GM19351 (cell line): ENCODE measurements at regions not wholly inside any gene's neighbourhood (a gene's known extent, or its start where the extent isn't known, plus 50 kb on each side); places are given as distances from the start of the nearest gene placed in this dataset.
A peak's percentile ranks its signal among the peaks of the same experiment; 100 is the strongest.

Source experiments
- ATAC-seq: cut with Tn5 transposase; IDR thresholded peaks from one replicate; pipeline ENCODE4 v1.9.1; 2021; ENCODE audit warnings: mild to moderate bottlenecking, moderate library complexity; ENCODE audit not compliant: unreplicated experiment

DNA sequence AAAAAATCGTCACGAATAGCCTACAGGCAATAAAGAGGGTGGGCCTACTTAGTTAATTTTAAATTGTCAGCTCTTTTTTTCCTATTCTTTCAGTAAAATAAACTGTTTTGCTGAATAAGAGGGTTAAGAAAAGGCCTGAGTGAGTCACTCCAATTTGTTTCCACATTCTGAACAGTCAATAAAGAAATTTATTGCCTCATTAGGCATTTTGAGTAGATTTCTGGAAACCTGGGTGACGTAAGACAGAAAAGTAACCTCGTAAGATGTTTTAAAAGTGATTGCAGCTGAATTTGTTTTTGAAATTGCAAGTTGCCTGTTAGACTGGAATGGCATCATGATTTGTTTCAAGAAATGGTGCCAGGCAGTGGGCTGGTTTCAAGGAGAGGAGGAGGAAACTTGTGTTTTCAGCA lies 439.3 kb downstream of the USP25 start:
- no peak for ATAC-seq

DNA sequence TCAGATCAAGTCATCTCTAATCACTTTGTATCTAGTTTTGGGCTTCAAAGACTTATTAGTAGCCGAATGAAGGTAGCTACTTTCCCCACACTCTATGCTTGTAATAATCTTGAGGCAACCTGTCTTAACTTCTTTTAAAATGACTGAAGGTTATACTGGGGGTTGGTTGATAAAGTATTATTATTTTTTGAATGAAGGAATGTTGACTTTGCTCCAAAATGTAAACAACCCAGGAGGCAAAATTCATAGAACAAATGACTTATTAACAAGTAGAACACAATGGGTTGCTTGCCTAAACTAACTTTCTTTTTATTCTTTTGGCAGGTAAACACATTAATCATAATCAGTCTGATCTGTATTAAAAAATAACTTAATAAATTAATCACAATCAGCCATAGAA lies 440.0 kb downstream of the USP25 start:
- no peak for ATAC-seq

DNA sequence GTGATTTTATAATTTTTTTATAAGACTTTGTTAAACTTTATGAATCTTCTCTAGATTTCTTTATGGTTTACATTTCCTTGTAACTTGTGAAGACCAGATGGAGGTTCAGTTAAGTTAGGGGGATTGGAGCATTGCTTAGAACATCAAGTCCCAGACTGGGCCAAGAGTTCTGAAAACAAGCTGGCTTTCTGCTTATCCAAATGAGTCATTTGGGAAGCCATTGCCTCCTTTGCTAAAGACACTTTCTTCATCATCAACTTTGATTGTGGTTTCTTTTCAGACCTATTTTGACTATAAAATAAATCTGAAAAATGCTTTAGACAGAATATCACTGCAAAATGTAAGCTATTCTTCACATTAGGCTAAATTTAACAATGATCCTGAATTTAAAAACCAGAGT lies 446.8 kb downstream of the USP25 start:
- ATAC-seq: no peak

DNA sequence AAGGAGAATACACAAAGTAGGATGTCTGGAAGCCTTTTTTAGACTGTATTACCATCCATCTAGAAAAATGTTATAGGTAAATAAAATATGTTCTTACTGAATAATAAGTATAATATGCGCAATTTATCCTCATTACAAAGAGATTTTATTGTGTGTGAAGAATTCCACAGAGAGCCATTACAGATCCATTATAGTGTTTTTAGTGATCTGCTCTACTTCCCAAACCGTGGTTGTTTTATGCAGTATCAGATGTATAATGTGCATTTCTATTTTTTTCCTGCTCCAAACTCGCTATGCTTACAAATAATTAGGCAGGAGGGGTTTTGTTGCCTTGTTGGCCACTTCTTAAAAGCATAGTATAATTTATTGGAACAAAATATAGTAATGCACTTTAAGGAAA lies 447.8 kb downstream of the USP25 start:
- ATAC-seq: no peak

DNA sequence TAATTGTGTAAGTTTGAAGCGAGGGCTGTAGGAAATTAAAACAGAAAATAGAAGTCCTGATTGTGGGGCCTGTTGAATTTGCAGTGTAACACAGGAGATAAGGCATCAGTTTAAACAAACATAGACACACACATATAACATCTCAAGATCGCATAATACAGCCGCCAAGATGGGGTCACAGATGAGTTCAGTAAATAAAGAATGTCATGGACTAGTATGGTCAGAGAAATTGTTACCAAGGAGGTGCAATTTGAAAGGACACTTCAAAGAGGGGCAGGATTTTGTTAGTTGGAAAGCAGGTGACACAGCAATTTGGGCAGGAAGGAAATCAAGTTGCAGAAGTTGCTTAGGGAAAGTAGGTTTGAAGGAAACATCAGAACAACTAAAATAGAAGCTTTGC lies 450.0 kb downstream of the USP25 start:
- ATAC-seq: no peak

DNA sequence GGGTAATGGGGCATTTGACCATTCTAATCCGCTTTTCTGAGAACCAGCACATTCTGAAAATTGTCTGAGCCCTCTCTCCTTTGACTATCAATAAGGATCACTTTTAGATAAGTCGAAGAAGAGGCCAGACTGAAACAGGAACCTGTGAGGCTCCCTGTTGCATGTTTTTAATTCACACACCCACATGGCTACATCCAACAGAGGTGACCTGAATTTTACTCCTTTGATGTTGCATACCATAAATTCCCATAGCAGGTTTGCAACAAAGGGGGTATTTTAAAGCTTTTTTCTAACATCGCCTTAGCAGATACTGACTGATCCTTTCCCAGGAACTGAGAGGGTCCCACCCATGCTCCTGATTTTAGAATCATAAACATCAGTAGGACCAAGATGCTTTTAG lies 450.8 kb downstream of the USP25 start:
- no peak for ATAC-seq

DNA sequence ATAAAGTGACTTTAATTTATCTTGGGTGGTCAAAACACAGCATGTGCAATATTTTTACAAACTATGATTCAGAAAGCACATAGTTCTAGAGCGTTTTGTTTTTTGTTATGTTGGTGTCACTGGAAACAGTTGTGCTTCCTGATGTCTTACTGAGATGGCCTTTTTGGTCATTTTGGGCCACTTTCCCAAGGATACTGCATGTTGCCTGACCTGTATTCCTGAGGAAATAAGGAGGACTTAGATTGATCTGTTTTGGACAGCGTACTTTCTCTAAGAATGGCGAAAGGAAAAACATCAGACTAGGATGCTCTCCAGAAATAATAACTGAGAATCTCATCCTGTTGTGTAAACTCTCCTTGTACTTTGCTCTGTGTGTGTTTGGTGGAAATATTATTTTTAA lies 451.2 kb downstream of the USP25 start:
- ATAC-seq: no peak

DNA sequence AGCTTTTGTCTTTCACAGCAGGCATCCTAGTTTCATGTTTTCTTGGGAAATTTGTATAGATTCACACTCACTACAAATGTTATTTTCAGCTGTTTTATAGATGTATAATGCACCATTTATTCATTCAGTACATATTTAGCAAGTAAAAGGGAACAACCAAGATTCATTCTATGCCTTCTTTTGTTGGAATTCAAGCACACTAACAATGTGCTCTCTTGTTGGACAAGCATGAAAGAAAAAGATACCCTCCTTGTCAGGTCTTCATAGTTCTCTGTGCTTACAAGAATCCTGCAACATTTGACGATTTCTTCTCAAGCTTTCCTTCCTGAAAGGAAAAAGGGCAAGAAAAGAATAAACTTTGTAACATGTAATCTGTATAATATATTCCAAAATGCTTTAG lies 456.0 kb downstream of the USP25 start:
- no peak for ATAC-seq

DNA sequence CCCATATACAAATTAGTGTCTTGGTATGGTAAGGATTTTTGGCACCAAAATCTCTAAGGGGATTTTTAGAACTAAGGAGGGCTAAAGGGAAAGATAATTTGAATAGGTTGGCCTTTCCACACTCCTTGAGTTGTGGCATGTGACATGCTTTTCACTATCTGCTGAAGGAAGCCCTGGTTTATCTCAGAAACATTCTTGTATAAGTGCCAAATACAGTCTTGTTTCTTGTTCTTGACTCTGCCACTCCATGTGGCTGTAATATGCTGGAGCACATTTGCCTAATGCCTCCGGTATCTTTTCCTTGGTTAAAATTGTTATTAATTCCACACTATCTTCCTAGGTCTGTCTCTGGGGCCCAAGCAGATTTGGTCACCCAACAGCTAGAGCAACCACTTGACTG lies 457.0 kb downstream of the USP25 start:
- ATAC-seq: no peak

DNA sequence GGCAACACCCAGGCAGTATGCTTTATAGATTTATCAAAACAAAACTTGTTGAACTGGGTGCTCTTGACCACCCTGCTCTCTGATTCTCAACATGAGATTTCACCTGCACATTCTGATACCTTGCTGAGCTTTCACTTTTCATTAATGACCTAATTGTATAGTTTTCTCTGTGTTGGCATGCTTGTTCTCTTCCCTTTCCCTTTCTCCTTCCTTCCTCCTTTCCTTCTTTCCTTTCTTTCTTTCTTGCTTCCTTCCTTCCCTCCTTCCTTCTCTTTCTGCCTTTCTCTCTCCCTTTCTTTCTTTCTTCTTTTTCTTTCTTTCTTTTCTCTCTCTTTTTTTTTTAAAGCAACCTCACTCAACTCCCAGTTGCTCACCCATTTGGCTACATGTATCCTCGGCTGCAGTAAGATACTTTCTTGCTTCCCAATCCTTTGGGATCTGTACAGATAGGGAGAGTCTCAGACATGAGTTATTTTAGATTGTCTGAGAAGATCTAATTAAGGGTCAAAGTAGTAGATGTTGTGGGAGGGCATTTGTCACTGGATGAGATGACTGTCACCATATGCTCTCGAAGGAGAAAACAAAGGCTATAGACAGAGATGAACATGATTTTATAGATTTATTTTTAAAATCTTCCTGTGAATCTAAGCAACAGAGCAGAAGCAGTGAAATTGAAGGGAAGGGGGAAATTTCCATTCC lies 458.0 kb downstream of the USP25 start:
- ATAC-seq: no peak

DNA sequence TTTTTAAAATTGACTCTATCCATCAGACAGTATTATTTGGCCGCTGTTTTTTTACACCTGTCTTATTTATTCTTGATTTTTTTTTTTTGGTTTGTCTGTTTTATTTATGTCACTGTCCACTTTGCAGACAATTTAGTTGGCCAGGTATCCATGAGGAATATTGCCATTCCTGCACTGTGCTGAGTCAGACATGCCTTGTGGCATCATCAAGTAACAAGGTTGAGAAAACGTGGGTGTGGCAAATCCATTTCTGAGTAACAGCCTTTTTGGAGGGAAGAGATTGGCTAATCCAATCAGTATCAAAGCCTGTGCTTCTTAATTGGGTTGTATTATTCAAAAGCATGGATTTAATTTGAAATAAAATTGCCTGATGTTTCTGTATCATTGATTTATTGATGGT lies 463.1 kb downstream of the USP25 start:
- no peak for ATAC-seq

DNA sequence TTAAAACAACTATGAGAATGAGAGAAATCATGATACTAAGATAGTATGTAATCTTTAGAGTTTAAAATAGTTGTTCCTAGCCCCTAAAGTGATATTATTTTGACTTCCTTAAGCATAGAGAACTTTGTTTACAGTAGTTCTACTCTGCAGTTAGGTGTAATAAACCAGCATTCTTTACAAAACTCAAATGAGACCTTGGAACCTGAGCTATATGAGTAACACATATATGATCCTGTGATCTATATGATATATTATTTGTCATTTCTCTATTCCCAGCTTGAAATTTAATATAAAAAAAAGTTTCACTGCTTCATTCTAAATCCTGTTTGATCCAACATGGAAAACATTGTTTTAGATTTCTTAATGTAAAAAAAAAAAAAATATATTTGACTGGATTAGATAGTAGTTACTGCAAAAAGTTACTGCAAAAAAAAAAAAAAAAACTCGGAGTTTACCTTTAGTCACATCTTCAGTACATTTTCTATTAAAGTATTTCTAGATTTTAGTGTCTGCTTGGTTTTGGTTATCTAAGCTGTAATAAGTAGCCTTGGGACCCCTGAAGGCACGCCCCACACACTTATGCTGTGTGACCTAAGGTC lies 463.8 kb downstream of the USP25 start:
- no peak for ATAC-seq

DNA sequence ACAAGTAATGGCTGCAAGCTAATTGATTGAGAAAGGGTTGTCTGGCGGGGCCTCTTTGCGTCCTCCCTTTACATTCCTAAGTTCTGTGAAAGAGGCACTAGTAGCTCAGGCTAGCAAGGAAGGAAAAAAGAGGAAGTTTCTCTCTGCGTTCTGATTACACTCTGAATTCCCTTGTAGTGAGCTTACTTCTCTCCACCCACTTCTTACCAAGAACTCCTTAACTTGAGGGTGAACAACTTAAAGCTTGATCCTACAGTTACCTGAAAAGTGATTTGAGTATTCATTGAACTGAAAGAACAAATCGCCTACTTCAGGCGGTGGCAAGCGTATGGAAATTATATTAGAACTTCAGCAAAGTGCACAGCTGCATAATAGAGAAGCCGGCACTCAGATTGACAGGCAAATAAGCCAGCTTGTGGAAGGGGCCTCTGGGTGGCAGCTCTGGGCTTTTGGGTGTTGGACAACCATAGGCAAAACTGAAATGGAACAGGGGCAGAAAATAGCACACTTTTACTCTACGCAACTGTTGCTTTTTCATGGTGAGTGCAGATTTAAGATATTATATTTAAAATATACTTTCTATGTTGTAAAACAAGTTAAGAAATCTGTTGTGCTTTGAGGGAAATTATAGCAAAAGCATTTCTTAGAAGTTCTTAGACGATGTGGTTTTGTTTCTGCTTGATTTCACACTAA lies 464.5 kb downstream of the USP25 start:
- peak; percentile 45 for ATAC-seq

DNA sequence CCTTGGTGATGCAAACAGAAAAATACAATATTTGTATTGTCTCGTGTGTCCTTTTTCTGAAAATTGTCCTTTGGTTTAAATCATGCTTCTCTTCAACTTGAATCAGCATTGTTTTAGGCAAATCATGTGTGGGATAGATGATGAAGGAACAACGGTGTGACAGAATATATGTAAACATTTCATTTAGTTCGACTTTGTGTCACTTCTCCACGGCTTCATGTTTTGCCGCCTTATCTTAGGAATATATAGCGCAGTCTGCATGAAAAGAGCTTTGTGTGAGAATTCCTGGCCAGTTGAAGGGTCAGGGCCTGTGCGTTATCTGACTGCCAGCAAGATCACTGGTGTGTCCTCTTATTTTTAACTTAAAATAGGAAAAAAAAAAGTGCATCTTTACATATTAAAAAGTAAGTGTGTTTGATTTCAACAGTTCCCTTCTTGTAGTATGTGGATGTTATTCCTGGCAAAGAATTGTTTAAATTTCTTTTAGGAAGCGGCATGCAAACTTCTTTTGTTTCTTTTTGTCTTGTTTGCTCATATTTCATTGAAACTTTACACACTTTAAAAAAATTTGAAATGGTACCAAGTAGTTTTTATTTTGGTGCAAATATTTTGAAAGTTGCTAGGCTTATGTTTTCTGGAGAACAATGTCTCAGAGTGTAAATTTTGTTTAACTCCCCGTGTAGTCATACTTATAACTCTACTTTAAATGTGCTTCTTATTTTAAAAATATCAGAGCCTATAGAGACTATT lies 465.2 kb downstream of the USP25 start:
- ATAC-seq: no peak

DNA sequence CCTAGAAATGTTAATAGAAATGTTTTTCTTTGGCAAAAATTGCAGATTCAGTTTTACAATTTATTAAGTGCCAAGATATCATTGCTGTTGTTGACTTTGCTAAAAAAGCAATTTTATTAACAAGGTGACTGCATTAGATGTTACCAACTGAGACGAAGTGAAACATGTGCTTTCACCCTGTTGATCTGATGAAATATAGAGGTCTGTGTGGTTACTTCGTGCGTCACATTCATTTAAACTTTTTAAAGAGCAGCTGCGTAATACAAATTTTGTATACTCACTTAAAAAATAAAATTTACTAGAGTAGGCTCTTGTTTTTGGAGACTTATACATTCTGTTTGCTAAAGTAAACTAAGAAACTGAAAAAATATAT lies 465.7 kb downstream of the USP25 start:
- no peak for ATAC-seq

DNA sequence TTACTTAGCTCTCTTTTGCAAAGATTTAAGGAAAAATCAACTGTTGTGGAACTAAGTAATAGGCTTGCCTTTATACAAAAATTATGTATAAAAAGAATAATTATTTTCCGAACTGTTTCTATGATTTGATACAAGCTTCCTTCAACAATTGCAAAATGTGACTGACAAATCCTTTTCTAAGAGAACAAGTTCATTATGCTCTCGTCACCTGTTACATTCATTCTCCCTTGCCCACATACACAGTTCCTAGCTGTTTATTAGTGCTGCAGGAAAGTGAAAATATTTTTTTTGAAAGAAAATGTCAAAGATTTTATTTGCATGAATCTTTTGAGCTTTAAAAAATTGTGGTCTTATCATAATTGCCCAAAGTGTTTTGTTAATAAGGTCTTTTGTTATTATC lies 466.2 kb downstream of the USP25 start:
- ATAC-seq: no peak

DNA sequence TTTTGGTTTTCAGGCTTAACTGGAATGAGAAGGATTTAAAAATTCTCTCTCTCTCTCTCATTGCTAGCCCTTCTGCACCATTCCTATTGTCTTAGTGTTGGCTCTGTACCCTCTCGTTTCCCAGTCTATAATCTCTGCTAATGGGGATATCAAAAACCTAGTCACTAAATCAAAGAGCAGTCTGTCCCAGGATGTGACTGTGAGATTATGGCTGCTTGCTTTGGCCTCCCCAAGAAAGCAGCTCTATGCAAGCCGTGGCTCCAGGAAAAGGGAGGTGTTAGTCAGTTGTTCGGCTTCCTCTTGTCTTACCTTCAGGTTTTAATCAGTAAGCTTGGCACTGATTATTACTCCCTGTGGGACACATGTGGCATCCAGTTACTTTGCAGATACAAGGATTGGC lies 468.8 kb downstream of the USP25 start:
- ATAC-seq: no peak

DNA sequence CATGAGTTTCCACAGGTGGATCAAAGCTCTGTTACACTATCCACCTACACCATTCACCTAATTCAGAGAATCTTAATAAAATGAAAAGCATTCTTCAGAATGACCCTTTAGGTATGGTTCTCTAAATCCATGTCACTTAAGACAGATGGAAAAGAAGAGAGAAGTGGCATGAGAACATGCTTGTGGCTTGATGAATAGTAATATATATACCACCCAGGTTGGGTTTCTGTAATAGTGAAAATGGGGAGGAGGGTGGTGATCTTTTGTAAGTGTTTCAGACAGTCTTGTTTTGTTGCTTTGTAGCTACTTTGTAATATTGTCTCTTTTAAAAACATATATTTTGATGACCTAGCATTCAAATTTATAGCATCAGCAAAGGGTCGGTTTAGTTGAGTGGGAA lies 469.8 kb downstream of the USP25 start:
- ATAC-seq: no peak

DNA sequence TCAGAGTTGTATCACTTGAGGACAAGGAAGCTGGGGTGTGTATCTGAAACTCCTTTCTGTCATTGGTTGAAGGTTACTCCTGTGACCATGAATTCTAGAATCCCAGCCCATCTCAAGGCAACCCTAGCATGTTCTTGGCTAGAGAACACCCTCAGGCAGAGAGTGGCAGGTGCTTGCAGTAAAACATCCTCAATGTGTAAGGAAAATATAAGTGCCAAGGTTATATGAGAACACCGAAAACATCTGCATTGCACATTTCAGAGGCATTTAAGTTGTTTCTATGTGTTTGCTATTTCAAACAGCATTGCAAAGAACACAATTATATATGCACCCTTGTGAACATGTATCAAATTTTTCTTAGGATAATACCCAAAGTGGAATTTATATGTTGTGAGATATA lies 471.9 kb downstream of the USP25 start:
- ATAC-seq: no peak

DNA sequence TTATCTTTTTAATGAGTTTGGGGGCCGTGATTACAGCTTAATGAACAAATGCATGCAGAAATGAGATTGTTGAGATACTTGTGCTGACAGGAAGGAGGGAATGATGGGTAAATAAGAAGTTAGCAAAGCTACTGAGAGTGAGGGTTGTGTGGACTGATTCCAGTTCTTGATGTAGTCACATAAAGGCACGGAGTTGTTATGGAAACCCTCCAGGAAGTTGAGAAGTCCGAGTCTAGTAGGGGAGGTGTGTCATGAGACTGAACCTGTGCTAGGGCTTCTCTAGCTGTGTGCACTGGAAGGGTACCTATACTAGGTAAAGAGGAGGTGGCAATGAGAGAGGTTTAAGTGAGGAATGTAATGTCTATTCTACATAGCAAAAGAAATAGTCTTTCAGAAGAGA lies 475.7 kb downstream of the USP25 start:
- no peak for ATAC-seq

DNA sequence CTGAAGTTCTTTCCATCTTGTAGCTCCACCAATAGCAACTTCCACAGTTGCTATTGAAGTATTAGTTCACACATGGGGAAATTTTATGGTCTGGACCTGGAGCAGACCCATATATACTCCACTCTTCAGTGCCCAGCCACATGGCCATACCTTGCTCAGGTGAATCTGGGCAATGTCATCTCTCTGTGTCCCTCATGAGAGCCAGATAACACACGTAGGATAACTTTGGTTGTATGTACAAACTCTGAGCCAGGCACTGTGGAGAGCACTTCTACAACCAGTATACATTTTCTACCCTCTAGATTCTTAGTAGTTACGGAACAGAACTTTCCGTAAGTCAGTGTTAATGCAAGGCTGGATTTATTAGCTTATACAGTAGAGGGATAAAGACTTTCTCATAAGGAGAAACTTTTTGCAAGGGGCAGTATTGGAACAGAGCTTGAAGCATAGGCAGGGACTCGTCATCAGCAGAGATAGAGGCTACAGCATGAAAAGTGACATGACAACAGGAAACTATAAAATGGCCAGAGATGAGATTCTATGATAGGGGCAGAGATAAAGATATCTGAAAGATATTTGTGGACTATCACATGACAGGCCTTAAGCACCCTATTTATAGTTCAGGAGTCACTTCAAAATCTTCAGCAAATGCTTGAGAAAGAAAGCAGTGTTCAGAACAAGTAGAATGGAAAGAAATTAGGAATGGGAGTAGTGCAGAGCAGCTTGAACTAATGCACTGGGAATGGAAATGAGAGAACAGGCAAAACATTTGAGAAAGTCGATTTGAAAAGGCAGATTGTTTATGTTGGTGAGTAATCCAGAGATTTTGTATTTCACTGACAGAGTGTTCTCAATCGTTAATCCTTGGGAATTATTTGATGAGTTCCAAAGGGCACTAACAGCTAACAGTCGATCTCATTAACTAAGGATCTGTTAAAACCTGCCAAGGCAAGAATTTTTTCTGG lies 481.8 kb downstream of the USP25 start:
- no peak for ATAC-seq
